HG02852 (cell line): ENCODE measurements at regions not wholly inside any gene's neighbourhood (a gene's known extent, or its start where the extent isn't known, plus 50 kb on each side); places are given as distances from the start of the nearest gene placed in this dataset.
"Not testable (repeated sequence)": the region's sequence is repeated elsewhere in the genome, so short reads cannot be mapped to it uniquely, and the experiment has no call there.

ENCODE experiments used
- ATAC-seq: cut with Tn5 transposase; IDR thresholded peaks from one replicate; pipeline ENCODE4 v1.9.1; 2021; ENCODE audit warnings: mild to moderate bottlenecking, moderate library complexity; ENCODE audit not compliant: unreplicated experiment

DNA sequence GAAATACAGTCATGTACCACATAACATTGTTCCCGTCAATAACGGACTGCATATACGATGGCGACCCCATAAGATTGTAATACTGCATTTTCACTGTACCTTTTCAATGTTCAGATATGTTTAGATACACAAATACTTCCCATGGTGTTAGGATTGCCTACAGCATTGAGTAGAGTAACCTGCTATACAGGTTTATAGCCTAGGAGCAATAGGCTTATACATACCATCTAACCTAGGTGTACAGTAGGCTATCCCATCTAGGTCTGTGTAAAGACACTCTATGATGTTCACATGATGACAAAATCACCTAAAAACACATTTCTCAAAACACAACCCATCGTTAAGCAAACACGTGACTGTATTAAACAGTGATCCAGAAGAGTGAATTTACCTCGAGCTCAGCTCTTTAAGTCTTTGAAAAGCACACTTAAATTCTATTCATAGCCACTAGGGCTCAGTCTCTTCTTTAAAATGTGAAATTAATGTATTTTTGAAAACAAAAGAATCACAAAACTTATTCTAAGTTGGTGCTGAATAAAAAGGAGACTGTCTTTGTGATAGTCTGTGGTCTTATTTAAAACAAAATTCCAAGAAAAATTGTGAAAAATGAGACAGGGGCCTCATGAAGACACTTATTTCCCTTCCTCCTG is 239.1 kb upstream of the ARID2 start:
- no peak for ATAC-seq

DNA sequence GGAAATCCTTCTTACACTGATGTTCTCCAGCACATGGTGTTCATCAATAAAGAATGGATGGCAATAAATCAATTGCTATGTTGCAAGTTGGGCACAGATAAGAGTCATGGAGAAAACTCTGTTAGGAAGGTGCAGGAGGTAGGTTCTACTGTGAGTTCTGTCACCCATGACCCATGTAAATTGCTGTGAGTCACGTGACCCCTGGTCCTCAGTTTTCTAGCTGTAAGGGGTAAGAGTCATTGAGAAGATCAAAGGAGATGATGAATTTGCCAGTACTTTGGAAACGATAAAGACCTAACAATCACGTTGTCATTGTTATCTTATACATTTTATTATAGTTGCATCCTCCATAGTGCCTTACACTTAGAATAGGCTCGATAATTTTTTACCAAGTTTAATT is 235.2 kb upstream of the ARID2 start:
- no peak for ATAC-seq

DNA sequence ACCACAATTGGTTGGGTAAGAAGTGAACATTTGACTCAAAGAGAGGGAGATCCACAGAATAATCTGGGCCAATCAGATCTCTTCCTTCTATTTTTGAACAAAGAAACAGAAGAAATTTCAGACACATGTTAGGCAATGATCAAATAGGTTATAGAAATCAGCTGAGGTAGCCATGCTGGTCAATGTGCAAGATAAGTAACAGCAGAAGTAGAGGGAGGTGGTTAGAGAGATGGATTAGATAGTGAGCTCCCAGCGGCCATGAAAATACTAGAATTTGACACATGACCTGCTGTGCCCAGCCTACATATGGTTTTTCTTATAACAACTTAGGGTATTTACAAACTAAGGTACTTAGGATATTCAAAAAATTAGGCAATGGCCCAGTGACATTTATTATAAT is 230.9 kb upstream of the ARID2 start:
- ATAC-seq, result no peak

DNA sequence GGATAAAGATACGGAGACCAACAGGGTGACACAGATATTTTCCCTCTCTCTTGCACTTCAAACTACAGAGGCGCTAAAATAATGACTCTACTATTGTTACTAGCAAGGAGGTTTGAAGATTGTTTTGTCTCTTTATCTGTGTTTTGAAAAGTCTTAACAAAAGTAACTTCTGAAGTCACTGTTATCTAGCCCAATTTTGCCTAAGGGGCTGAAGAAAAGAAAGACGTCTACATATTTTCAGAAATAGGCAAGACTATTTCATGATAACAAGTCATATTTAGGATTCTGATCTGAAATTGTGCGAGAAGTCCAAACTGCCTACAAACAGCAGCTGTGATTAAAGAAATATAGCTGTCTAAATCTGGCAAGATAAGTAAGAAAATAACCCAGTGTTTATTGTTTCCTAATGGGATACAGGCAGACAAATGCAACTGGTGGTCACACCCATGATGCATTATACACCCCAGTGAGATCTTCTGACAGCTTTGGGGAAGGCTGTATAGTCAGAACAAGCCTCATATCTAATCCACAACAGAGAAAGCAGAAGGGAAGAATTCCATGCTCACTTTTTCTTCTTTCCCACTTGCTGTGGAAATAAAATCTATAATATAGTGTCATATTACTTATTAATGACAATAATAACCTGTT is 226.9 kb upstream of the ARID2 start:
- no peak for ATAC-seq

DNA sequence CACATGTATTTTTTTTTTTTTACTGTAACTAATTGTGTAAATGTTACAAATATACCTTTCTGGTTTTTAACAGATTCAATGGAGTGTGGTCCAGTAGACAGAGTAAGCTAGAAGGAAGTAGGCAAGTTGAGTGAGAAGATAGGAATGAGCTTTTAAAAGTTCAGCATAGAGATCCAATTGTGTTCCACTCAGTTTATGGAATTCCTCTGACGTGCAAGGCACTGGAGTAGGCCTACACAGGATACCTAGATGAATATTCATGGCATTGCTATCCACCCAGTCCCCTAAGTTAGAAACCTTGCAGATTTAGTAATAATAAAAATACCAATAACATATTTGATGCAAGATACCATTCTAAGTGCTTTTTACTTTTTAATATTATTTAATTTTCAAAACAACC is 225.6 kb upstream of the ARID2 start:
- ATAC-seq, result no peak

DNA sequence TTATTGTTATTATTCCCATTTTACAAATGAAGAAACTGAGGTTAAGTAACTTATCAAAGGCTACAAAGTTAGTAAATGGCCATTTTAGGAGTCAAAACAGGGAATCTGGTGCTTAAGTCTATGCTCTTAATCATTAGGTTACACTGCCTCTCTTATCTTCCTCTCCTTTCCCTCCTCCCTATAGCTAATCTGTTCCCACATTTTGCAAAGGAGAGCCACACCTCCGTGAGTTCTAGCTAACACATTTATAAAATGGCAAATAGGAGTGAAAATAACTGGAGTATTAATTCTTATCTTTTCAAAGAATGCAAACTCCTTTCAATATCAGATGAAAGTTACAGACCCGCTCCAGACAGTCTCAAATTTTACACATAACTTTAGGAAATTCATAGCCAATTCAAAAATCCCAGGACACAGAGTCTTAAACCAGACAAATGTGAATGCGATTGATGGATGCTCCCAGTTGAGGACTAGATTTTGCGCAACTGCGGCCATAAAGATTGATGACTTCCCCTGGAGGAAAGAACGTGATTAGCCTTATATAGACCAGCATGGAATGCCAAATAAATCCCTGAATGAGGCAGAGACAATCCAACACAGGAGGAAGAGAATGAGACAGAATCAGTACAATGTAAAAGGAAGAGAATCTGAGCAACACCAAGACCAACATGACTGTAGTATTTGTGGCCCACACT is 225.0 kb upstream of the ARID2 start:
- no peak for ATAC-seq

DNA sequence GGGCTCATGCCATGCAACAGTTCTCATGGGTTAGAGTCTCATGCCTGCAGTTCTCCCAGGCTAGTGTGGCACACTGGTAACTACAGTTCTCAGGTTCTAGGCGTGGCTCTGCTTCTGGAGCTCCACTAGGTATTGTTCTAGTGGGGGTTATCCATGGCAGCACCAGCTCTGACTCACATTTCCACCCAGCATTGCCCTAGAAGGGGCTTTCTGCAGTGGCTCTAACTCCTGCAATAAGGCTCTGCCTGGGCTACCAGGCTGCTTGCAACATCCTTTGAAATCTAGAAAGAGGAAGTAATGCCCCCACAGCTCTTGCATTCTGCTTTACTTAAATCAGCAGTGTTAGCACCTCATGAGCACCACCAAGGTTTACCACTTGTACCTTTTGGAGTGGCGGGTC is 220.3 kb upstream of the ARID2 start:
- peak; percentile 64 for ATAC-seq

DNA sequence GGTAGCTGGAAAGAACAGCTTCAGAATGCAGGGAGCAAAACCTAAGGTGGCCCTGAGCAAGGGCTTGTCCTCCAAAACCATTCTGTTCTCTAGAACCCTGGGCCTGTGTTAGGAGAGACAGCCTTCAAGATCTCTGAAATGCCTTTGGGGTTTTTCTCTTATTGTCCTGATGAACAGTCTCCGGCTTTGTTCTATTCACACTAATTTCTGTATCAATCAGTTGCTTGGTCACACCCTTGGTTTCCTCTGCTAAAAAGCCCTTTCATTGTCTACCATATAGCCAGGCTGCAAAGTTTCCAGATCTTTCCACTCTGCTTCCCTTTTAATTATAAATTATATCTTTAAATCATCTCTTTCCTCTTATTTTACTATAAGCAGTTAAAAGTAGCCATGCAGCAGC is 219.9 kb upstream of the ARID2 start:
- no peak for ATAC-seq

DNA sequence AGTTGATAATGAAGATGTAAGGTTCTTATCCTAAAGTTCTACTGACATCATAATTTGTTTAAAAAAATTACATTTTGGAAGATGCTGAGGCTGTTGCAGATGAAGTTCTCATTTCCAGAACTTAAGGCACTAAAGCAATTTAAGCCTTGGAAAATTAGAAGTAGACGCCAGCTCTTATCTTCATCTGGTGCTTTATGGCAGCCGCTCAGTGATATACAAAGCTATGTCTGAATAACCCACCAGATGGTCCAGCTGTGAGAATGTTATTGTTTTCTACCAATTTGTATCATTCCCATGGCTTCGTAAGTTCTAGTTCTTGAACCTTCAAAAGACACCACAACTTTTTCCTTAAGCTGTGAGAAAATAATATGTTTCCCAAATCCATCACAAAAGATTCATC is 212.1 kb upstream of the ARID2 start:
- no peak for ATAC-seq

DNA sequence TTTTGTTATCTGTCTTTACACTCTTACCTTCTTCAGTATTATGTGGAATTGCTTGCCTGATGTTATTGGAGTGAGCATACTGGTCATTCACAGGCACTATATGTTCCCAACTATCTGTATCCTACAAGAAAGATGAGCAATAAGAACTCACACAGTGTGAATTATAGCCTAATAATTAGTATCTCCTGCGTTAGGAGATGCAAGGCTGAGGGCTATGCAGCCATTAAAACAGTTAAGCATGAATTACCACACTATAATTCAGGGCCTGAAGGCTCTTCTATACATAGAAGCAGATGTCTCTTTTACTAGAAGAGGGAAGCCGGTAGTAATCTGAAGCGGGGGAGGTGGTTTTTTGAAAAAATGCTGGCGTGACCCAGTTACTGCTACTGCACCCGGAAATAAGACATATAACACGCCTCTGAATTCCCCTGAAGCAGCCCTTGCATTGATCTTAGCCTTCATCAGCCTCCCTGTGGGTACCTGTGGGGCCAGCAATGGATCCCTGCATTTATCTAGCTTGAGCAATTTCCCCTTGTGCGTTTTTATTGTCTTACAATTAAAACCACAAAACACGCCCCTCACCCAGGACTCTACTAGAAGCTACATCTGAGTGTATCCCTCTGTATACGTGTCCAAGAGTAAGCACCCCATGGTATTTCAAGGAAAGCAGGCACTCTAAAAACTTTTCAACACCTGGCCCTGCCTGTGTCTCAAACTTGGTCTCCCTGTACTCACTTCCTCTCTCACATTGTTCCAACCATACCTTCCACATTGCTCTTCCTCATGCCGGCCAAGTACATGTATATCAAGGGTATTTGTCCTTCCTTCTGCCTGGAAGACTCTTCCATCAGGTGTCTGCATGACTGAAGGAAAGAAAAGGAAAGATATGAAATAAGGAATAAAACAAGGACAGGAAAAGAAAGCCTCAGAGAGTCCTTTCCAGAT is 210.9 kb upstream of the ARID2 start:
- ATAC-seq, result no peak

DNA sequence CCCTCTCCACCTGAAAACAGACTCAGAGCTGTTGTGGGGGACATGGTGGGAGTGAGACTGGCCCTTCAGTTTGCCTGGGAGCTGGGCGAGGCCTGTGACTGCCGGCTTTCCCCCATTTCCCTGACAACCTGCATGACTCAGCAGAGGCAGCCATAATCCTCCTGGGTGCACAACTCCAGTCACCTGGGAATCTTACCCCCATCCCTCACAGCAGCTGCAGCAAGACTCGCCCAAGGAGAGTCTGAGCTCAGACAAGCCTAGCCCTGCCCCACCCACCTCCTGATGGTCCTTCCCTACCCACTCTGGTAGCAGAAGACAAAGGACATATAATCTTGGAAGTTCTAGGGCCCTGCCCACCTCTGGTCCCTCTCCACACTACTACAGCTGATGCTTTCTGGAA is 207.3 kb upstream of the ARID2 start:
- no peak for ATAC-seq

DNA sequence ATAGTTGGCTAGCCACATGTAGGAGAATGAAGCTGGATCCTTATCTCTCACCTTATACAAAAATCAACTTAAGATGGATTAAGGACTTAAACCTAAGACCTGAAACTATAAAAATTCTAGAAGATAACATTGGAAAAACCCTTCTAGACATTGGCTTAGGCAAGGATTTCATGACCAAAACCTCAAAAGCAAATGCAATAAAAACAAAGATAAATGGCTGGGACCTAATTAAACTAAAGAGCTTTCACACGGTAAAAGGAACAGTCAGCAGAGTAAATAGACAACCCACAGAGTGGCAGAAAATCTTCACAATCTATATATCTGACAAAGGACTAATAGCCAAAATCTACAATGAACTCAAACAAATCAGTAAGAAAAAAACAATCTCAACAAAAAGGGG is 202.7 kb upstream of the ARID2 start:
- ATAC-seq, result not testable (repeated sequence)

DNA sequence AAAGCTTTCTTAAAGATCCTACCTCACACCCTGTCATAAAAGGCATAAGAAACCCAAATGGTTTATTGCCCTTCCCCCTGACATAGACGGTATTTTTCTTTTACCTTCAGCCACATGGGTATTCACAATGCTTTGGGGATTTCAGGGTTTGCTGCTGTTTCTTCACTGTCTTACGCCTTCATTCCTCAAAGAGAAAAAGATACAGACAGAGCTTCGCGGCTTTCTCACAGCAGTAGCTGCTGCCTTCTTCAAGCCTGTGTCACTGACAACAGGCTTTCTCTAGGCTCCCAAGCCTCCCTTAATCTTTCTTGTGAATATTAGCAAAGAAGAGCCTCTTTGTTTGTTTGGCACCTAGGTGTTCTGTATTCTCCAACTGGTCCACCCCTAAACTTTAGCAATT is 197.4 kb upstream of the ARID2 start:
- no peak for ATAC-seq

DNA sequence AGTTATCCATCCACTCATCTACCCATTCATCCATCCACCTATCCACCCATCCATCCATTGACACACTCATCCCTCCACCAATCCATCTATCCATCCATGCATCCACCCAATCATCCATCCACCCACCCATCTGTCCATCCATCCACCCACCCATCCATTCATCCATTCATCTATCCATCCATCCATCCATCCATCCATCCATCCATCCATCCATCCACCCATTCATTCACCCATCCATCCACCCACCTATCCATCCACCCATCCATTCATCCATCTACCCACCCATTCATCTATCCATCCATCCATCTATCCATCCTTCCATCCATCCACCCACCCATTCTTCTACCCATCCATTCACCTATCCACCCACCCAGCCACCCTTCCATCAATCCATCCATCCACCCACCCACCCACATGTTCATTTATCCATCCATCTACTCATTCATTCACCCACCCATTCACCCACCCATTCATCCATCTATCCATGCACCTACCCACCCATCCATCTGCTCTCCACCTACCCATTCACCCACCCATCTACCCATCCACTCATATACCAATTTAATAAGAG is 193.8 kb upstream of the ARID2 start:
- no peak for ATAC-seq

DNA sequence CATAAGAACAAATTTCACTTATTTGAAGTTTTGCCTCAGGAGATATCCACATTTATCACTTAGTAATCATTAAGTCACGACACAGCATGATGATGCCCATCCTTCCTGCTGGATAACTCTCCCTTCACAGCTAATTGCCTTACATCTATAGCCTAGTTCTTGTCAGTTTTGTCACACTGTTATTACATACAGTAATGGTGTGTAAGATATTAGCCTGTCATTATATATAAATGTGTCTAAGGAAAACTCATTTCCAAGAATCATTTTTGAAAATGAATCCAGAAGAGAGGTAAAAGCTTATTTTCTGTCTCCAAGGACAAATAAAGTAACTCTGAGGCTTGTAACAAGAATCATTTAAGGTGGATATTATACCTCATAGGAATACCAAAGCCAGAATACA is 193.2 kb upstream of the ARID2 start:
- no peak for ATAC-seq

DNA sequence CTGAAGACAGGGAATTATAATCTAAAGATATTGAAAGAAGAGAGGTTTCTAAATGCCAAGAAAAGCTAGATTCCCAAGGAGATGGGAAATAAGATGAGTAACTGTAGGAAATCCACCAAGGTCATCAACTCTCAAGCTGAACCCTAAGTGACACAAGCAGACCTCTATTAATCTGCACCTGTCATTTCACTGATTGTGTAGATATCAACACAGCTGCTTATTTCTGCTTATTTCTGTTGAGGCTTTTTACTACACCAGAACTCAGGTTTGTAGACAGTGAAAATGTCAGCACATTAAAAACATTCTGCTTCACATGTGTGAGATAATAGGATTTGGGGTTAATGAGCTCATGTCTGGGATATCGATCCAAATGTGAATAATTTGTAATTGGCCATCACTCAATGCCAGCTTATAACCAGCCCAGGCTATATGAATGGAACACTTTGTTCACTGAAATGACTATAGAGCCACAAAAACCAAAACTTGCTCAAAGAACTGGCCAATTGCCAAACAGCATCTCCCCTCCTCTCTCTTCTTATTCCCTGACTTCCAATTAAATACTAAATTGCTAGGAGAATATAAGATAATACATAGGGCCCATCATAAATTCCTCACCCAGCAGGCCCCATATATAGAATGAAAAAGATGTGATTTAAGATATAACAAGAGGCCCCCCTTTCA is 188.7 kb upstream of the ARID2 start:
- ATAC-seq, result no peak

DNA sequence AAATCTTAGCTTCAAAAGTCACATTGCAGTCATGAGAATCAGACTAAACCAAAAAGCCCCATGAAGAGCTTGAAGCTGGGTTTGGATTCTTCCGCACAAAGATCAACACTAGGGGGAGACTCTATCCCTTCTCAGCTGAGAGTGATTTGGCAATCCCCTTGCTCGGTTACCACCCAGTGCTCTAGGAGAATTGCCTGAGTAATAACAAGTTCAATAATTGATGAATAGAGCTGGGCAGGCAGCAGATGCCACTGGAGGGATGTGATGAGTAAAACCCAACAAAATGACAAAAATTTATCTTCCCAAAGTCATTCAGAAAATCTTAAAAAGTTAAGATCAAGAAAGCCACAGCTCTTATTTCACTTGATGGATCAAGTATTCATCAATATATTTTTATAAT is 185.6 kb upstream of the ARID2 start:
- peak; percentile 68 for ATAC-seq

DNA sequence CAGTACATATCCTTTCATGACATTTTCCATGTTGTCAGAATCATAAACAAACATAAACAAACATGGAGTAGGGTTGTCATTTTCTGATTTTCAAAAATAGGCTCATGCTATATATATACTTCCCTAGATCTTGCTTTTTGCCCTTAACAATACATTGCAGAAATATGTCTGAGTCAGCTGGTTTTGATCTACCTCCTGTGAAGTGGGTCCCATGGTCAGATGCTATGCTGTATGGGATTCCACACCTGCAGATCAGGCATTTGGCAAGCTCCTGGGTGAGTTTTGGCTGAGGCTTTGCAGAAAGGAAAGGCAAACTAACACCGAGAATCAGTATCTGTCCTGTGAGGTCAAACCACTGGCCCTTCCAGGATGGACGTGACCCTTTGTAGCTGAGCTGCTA is 183.0 kb upstream of the ARID2 start:
- ATAC-seq, result no peak

DNA sequence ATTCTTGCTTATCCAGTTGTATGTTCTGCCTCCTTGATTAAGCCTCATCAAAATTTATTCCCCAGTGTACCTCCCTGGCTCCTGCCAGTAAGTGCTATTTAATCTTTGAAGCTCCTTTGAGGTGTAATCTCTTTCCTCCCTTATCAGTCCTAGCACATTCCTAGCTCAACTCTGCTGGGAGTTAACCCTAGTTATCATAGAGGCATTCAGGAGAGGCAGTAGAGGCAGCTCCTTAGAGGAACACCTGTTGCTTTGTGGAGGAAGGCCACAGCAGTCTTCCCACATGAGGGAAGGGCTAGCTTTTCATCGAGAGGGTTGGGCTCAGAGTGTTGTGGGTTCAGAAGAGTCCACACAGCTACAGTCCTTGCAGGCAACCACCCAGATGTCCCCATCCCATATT is 182.4 kb upstream of the ARID2 start:
- ATAC-seq, result no peak

DNA sequence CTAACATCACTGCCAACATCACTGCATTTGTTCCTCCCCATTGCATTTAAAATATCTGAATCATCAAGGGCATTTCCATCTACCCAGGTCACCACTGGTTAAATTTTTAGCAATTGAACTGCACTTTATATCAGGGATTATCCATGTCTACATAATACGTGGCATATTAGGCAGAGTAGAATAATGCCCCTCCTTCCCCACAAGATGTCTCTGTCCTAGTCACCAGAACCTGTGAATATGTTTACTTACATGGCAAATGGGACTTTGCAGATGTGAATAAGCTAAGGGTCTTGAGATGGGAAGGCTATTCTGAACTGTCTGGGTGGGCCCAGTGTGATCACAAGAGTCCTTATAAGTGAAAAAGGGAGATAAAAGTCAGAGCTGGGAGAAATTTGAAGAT is 181.7 kb upstream of the ARID2 start:
- no peak for ATAC-seq
